GM23338 (cell line): ENCODE measurements at regions not wholly inside any gene's neighbourhood (a gene's known extent, or its start where the extent isn't known, plus 50 kb on each side); places are given as distances from the start of the nearest gene placed in this dataset.
A peak's percentile ranks its signal among the peaks of the same experiment; 100 is the strongest.

ENCODE experiments used
- EZH2 ChIP-seq: fragments of 200-600 bp; sonication (generic); IDR thresholded peaks from one replicate; pipeline ENCODE4 v1.8.0; 2017; ENCODE audit warnings: antibody characterized with exemption, mild to moderate bottlenecking, low read depth; ENCODE audit not compliant: unreplicated experiment
- EZH2phosphoT487 ChIP-seq: fragments of 200-600 bp; sonication (generic); IDR thresholded peaks from one replicate; pipeline ENCODE4 v1.8.1; 2018; ENCODE audit warnings: antibody characterized with exemption; ENCODE audit not compliant: unreplicated experiment
- NANOG ChIP-seq: IDR thresholded peaks from 2 replicates; pipeline ENCODE4 v1.6.1; 2016; ENCODE audit warnings: antibody characterized with exemption, borderline replicate concordance
- POLR2AphosphoS5 ChIP-seq: IDR thresholded peaks from 2 replicates; pipeline ENCODE4 v1.6.1; 2016; ENCODE audit warnings: antibody characterized with exemption, low read depth
- REST ChIP-seq: IDR thresholded peaks from one replicate; pipeline ENCODE4 v1.6.1; 2018; ENCODE audit warnings: antibody characterized with exemption; ENCODE audit not compliant: unreplicated experiment
- STAT1 ChIP-seq: IDR thresholded peaks from one replicate; pipeline ENCODE4 v1.6.1; 2016; ENCODE audit warnings: antibody characterized with exemption; ENCODE audit not compliant: unreplicated experiment
- ZNF114 ChIP-seq: fragments of 250-450 bp; sonication (Bioruptor Pico); IDR thresholded peaks from 2 replicates; pipeline ENCODE4 v1.5.0; 2020; ENCODE audit warnings: mild to moderate bottlenecking, moderate library complexity
- TF ChIP-seq, protein P1 (sequence below), 2 experiments: fragments of 200-600 bp in 1 of 2; sonication (generic) in 1 of 2; conservative IDR thresholded peaks; 2 replicates each; pipeline versions ENCODE4 v1.5.1 to v1.6.1; 2016 to 2017; ENCODE audit warnings: antibody characterized with exemption in 2 of 2, low read depth in 2 of 2, mild to moderate bottlenecking in 2 of 2, moderate library complexity in 1 of 2
- TF ChIP-seq, protein P2 (sequence below): IDR thresholded peaks from 2 replicates; pipeline ENCODE4 v1.6.1; 2016; ENCODE audit warnings: antibody characterized with exemption

DNA sequence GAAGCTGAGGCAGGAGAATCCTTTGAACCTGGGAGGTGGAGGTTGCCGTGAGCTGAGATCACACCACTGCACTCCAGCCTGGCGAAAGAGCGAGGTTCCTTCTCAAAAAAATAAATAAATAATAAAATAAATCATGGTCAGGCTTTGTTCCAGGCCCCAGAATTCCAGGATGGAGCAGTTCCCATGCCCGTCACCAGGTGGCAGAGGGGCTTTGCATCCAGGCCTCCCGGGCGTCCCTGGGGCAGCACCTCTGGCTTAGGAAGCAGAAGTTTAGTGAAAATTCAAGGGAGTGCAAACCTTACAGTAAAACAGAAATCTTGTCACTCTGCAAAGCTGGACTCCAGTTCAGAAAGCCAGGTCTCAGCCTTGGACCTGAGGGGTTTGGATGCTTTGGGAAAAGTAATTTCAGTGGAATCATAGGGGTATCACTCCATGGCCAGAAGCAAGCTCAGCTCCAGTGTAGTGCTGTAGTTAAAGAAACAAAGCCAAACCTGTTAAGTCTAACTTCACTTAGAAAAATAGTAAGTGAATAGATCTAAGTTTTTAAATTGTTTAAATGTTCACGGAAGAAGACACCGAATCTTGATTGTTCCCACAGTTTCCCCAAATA is 512.7 kb downstream of the CMPK2 start:
- TF ChIP-seq, protein P1, sequence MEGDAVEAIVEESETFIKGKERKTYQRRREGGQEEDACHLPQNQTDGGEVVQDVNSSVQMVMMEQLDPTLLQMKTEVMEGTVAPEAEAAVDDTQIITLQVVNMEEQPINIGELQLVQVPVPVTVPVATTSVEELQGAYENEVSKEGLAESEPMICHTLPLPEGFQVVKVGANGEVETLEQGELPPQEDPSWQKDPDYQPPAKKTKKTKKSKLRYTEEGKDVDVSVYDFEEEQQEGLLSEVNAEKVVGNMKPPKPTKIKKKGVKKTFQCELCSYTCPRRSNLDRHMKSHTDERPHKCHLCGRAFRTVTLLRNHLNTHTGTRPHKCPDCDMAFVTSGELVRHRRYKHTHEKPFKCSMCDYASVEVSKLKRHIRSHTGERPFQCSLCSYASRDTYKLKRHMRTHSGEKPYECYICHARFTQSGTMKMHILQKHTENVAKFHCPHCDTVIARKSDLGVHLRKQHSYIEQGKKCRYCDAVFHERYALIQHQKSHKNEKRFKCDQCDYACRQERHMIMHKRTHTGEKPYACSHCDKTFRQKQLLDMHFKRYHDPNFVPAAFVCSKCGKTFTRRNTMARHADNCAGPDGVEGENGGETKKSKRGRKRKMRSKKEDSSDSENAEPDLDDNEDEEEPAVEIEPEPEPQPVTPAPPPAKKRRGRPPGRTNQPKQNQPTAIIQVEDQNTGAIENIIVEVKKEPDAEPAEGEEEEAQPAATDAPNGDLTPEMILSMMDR (conservative IDR thresholded peaks at IDR 0.05; ENCODE audit: low read depth in 2 of 2): peak; percentile 77 to 81
- no peak for TF ChIP-seq EZH2
- TF ChIP-seq POLR2AphosphoS5: no peak
- TF ChIP-seq EZH2phosphoT487: no peak
- TF ChIP-seq REST: no peak
- no peak for TF ChIP-seq STAT1
- TF ChIP-seq NANOG: no peak
- TF ChIP-seq, protein P2, sequence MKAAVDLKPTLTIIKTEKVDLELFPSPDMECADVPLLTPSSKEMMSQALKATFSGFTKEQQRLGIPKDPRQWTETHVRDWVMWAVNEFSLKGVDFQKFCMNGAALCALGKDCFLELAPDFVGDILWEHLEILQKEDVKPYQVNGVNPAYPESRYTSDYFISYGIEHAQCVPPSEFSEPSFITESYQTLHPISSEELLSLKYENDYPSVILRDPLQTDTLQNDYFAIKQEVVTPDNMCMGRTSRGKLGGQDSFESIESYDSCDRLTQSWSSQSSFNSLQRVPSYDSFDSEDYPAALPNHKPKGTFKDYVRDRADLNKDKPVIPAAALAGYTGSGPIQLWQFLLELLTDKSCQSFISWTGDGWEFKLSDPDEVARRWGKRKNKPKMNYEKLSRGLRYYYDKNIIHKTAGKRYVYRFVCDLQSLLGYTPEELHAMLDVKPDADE: no peak
- TF ChIP-seq ZNF114 (CRISPR knock-in tag): no peak
